Right hindlimb (tissue), 1 donor: ENCODE measurements at regions not wholly inside any gene's neighbourhood (a gene's known extent, or its start where the extent isn't known, plus 50 kb on each side); places are given as distances from the start of the nearest gene placed in this dataset.

ENCODE experiments used
- DNase-seq: peaks from one replicate; pipeline ENCODE4 v3.0.0-alpha.2; 2018

- DNase-seq, result no peak
Measured at GRCh38 chr1:216910081-216910840, 187.0 kb upstream of the ESRRG start.

GRCh38 chr1:216908126-216908525 lies 184.9 kb upstream of the ESRRG start:
- no peak for DNase-seq

- DNase-seq, result no peak
Measured at GRCh38 chr1:216907100-216907499, 183.9 kb upstream of the ESRRG start.

- no peak for DNase-seq
Measured at GRCh38 chr1:216905781-216906180, 182.6 kb upstream of the ESRRG start.

GRCh38 chr1:216905137-216905536 lies 181.9 kb upstream of the ESRRG start:
- no peak for DNase-seq

GRCh38 chr1:216904471-216904870 lies 181.2 kb upstream of the ESRRG start:
- no peak for DNase-seq

GRCh38 chr1:216903382-216903740 lies 180.1 kb upstream of the ESRRG start:
- no peak for DNase-seq

- no peak for DNase-seq
Measured at GRCh38 chr1:216902669-216903381, 179.6 kb upstream of the ESRRG start.

GRCh38 chr1:216900116-216900620 lies 176.9 kb upstream of the ESRRG start:
- DNase-seq, result no peak

- DNase-seq, result no peak
Measured at GRCh38 chr1:216898801-216899200, 175.6 kb upstream of the ESRRG start.

- DNase-seq, result no peak
Measured at GRCh38 chr1:216896146-216896545, 172.9 kb upstream of the ESRRG start.

- DNase-seq, result no peak
Measured at GRCh38 chr1:216894494-216894893, 171.3 kb upstream of the ESRRG start.

GRCh38 chr1:216892581-216893160 lies 169.4 kb upstream of the ESRRG start:
- no peak for DNase-seq

- DNase-seq, result no peak
Measured at GRCh38 chr1:216890871-216891270, 167.6 kb upstream of the ESRRG start.

GRCh38 chr1:216888731-216889130 lies 165.5 kb upstream of the ESRRG start:
- DNase-seq, result no peak

GRCh38 chr1:216887032-216887431 lies 163.8 kb upstream of the ESRRG start:
- DNase-seq, result no peak

GRCh38 chr1:216884614-216885229 lies 161.5 kb upstream of the ESRRG start:
- no peak for DNase-seq

- DNase-seq, result no peak
Measured at GRCh38 chr1:216883518-216883917, 160.3 kb upstream of the ESRRG start.

- no peak for DNase-seq
Measured at GRCh38 chr1:216881695-216882094, 158.5 kb upstream of the ESRRG start.

GRCh38 chr1:216866714-216867113 lies 143.5 kb upstream of the ESRRG start:
- no peak for DNase-seq

GRCh38 chr1:216855810-216856209 lies 132.6 kb upstream of the ESRRG start:
- no peak for DNase-seq

GRCh38 chr1:216854836-216855484 lies 131.7 kb upstream of the ESRRG start:
- no peak for DNase-seq

- DNase-seq, result no peak
Measured at GRCh38 chr1:216851073-216851472, 127.8 kb upstream of the ESRRG start.
